ENCODE measurements at regions not wholly inside any gene's neighbourhood (a gene's known extent, or its start where the extent isn't known, plus 50 kb on each side); places are given as distances from the start of the nearest gene placed in this dataset.

- no peak overlapping the region for H3K4me3 ChIP-seq (ENCODE audit: low read depth, low read length)
- TF ChIP-seq, protein P1, sequence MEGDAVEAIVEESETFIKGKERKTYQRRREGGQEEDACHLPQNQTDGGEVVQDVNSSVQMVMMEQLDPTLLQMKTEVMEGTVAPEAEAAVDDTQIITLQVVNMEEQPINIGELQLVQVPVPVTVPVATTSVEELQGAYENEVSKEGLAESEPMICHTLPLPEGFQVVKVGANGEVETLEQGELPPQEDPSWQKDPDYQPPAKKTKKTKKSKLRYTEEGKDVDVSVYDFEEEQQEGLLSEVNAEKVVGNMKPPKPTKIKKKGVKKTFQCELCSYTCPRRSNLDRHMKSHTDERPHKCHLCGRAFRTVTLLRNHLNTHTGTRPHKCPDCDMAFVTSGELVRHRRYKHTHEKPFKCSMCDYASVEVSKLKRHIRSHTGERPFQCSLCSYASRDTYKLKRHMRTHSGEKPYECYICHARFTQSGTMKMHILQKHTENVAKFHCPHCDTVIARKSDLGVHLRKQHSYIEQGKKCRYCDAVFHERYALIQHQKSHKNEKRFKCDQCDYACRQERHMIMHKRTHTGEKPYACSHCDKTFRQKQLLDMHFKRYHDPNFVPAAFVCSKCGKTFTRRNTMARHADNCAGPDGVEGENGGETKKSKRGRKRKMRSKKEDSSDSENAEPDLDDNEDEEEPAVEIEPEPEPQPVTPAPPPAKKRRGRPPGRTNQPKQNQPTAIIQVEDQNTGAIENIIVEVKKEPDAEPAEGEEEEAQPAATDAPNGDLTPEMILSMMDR (IDR thresholded peaks at IDR 0.05; ENCODE audit: insufficient read depth, low read length), result no peak
- no peak for DNase-seq (ENCODE audit: low read depth)
Measured at GRCh38 chr6:16055852-16056251, 73.0 kb upstream of the MYLIP start.

- DNase-seq (ENCODE audit: low read depth), result no peak
- no peak overlapping the region for H3K4me3 ChIP-seq (ENCODE audit: low read depth, low read length)
- TF ChIP-seq, protein P1 (IDR thresholded peaks at IDR 0.05; ENCODE audit: insufficient read depth, low read length), result no peak
Measured at GRCh38 chr6:16049168-16049567, 79.7 kb upstream of the MYLIP start.

DNA sequence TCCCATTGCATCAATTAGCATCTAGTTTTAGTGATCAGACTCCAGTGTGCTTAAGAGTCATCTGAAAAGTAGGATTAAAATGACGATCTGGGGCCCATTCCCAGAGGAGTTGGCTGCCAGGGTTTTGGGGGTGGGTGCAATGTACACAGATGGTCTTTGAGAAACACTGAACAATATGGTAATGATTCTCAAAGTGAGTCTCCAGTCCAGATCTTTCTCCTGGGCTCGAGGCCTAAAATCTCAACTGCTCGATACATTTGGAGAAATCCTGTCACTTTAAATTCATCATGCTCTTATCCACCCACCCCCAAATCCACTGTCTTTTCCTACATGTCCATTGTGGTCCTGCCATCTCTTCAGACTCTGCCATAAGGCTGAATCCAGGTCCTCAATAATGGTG lies 80.7 kb upstream of the MYLIP start:
- no peak for DNase-seq (ENCODE audit: low read depth)
- TF ChIP-seq, protein P1 (IDR thresholded peaks at IDR 0.05; ENCODE audit: insufficient read depth, low read length), result no peak
- H3K4me3 ChIP-seq (ENCODE audit: low read depth, low read length), result no peak overlapping the region

DNA sequence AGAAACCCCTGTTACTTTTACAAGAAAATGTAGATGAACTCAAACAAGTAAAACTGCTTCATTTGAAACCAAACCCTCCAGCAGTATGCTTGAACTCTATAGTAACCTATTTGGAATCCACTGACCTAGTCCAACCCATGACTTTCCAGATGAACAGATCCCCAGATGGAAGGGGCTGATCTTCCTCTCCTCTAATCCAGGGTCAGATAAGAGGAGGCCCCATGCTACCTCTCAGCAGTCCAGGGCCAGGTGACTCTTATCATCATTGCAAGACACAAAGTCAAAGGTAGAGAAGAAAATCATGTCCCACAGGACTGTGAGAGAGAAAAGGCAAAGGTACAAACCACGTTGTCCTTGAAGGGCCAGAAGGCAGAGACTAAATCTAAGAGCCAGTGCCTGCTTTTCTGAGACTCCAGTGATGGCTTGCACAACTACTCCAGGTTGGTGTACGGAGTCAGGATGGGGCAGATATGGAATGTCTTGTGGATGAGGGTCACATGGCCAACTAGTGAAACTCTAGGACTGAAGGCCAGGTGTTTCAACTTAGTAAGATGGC lies 81.4 kb upstream of the MYLIP start:
- TF ChIP-seq, protein P1 (IDR thresholded peaks at IDR 0.05; ENCODE audit: insufficient read depth, low read length), result no peak
- DNase-seq (ENCODE audit: low read depth), result no peak
- H3K4me3 ChIP-seq (ENCODE audit: low read depth, low read length), result no peak overlapping the region

DNA sequence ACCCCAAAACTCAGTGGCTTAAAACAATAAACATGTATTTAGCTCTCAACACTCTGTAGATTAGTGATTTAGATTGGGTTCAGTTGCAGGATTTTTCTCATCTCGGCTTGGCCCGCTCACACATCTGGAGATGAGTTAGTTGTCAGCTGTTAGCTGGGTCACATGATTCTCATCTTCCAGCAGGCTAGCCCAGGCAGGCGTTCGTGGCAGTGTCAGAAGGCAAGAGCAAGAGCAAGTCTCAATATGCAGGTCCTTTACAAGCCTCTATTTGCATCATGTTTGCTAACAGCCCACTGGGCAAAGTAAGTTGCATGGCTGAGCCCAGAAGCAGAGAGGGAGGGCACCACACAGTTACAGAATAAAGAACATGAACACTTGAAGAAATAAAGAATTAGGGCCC lies 83.6 kb upstream of the MYLIP start:
- no peak for DNase-seq (ENCODE audit: low read depth)
- H3K4me3 ChIP-seq (ENCODE audit: low read depth, low read length), result no peak overlapping the region
- TF ChIP-seq, protein P1 (IDR thresholded peaks at IDR 0.05; ENCODE audit: insufficient read depth, low read length), result no peak

DNA sequence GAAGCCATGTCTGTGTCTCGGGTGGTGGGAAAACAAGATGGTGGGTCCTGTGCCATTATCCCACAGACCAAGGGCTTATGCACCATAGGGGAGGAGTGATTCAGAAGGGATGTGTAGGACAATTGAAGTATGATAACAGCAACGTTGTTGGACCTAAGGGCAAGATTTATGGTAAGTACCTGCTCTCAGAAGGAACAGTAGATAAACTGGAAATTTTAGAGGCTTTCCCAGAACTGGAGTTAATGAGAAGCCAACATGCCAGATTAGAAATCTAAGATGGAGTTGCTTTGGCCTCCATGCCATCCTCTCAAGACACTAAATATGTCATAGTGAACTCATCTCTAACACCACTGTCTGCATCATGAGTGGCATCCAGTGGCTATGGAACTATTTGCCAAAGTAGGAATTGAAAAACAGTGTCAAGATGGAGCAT lies 84.7 kb upstream of the MYLIP start:
- TF ChIP-seq, protein P1 (IDR thresholded peaks at IDR 0.05; ENCODE audit: insufficient read depth, low read length), result no peak
- DNase-seq (ENCODE audit: low read depth), result no peak
- H3K4me3 ChIP-seq (ENCODE audit: low read depth, low read length), result no peak overlapping the region

All from fibroblast of the aortic adventitia (primary cell).